HUDEP-2 (cell line): ENCODE measurements at regions not wholly inside any gene's neighbourhood (a gene's known extent, or its start where the extent isn't known, plus 50 kb on each side); places are given as distances from the start of the nearest gene placed in this dataset.
"Not testable (repeated sequence)": the region's sequence is repeated elsewhere in the genome, so short reads cannot be mapped to it uniquely, and the experiment has no call there.

Experiments used
- DNase-seq, 76 experiments: peaks; one replicate each; lab custom pipeline; 2025; ENCODE audit not compliant: unreplicated experiment in 76 of 76; lab: John Stamatoyannopoulos, UW

DNA sequence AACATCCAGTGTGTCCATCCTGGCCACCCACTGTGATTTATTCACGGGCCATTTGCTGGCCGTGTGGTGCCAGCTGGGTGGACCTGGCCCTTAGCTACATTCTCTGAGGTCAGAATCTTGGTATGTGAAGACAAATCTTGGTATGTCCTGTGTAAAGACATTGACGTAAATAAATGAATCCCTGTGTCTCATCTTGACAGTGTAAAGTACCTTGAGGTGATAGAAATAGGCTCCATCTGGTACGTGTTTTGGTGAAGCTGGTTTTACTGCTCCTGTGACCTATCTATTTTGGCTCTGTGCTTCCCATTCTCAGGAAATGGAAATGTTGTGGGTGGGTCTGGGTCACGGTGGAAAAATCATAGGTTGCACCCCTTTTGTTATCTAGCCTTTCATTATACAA, 245.4 kb upstream of the ANKH start:
- DNase-seq = no peak

GRCh38 chr5:15106530-15107283, 235.1 kb upstream of the ANKH start:
- no peak for DNase-seq

- peak in 32 of 76 experiments; percentile 0 to 35 (median 7) for DNase-seq
These were observed 234.3 kb upstream of the ANKH start for GRCh38 chr5:15105799-15106393.

- no peak for DNase-seq
These were observed 232.3 kb upstream of the ANKH start for GRCh38 chr5:15103864-15104263.

DNA sequence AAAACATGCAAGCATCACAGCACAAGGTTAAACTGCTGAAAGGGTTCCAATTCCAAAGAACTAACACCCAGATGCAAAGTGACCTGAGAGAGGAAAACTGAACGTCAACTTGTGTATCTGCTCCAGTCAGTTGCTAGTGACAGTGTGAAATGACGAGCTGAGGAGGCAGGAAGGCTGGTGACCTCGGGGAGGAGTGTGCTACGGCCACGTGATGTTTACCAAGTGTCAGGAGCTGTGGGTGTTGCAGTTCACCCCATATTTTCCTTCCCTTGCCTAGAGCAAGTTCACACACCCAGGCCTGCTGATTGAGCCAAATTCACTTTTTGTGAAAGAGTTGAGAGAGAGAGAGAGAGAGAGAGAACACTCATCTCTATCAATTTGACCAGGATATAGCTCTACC, 231.6 kb upstream of the ANKH start:
- no peak for DNase-seq

GRCh38 chr5:15097552-15097951, 226.0 kb upstream of the ANKH start:
- no peak for DNase-seq

DNA sequence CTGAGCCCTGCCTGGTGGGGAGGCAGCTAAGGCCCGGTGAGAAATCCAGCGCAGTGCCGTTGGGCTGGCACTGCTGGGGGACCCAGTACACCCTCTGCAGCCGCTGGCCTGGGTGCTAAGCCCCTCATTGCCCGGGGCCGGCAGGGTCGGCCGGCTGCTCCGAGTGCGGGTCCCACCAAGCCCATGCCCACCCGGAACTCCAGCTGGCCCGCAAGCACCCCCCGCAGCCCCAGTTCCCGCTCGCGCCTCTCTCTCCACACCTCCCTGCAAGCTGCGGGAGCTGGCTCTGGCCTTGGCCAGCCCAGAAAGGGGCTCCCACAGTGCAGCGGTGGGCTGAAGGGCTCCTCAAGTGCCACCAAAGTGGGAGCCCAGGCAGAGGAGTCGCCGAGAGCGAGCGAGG, 225.1 kb upstream of the ANKH start:
- DNase-seq = not testable (repeated sequence)

DNA sequence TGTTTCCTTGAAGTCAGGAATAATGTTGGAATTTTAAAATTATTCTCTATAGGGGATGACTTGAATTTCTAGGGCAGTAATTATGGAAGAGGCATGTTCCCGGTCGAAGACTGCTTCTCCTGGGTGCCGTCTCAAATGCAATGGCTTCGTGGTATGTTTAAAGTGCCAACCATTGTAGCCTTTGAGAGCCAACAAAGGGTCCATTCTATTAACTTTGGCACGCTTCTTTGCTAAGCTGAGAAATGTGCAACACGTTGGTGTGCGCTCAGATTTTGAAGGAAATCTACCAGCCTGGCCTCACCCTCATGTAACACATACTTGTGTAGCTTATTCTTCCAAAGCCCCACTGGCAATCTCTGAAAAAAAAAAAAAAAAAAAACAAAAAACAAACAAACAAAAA, 221.2 kb upstream of the ANKH start:
- DNase-seq = no peak

DNA sequence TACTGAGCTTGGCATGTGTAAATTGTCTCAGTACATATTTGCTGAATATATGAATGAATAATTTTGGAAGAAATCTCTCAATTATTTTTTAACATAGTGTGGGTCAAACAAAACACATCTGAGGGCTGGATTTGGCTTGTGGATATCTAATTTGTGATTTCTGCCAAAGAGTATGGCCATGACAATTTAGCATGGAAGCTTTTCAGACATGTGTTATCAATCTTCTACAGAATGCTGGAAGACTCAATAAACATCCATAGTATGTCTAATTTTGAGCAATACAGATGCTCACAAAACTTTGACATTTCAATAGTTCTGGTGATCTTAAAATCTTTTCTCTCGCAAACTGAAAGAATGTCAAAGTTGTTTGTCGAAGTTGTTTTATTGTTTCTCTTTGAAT, 214.1 kb upstream of the ANKH start:
- DNase-seq = no peak

DNA sequence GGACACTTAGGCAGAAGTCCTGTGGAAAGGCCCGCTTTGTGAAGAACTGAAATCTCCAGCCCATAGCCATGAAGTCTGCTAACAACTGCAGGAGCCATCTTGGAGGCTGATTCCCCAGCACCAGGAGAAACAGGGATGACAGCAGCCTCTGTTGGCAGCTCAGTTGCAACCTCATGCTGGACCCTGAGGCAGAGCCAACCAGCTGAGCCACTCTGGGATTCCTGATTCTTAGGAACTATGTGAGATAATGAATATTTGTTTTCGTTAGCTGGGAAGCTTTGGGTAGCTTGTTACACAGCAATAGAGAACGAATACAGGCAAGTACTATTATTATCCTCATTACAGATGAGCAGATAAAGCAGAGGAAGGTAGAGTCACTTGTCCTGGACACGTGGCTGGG, 210.5 kb upstream of the ANKH start:
- no peak for DNase-seq

- DNase-seq = no peak
These were observed 208.6 kb upstream of the ANKH start for GRCh38 chr5:15080219-15080618.

DNA sequence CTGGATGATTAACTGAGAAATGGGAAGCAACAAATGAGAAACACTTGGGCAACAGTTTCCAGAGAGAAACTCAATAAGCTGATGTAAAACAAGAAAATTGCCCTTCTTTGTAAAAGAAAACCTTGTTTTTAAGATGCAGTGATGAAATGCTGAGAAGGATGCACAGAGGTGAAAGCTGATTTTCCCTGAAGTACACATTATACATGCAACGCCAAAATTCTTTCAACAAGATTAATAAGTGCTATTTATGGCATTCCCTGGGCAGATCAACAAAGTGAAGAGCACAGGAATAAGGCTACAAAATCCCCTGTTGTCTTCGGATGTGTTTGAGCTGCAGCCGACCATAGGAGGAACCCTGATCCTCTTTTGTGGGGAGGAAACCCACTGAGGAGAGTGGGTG, 208.0 kb upstream of the ANKH start:
- no peak for DNase-seq

GRCh38 chr5:15074651-15075050, 203.1 kb upstream of the ANKH start:
- no peak for DNase-seq

- DNase-seq = no peak
These were observed 201.9 kb upstream of the ANKH start for GRCh38 chr5:15073453-15073852.

GRCh38 chr5:15070907-15071306, 199.3 kb upstream of the ANKH start:
- no peak for DNase-seq

DNA sequence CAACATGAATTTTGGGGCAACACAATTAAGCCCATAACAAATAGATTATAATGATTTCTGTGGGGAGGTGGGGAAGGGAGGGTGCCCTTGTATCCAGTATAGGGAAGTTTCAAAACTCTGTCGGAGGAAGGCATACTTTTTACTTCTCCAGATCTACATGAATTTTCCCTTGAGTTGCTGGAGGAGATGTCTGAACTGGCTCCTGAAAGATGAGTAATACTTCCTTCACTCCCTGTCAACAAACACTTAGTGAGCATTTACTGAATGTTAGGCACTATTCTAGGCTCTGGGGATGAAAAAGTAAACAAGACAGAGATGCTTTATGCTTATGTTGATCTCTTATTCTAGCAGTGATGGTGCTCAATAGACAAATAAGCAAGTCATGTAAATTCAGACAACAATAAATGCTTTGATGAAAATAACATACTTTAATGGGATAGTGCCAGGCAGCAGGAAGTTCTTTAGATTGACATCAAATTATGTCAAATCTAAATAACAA, 197.9 kb upstream of the ANKH start:
- DNase-seq = no peak

DNA sequence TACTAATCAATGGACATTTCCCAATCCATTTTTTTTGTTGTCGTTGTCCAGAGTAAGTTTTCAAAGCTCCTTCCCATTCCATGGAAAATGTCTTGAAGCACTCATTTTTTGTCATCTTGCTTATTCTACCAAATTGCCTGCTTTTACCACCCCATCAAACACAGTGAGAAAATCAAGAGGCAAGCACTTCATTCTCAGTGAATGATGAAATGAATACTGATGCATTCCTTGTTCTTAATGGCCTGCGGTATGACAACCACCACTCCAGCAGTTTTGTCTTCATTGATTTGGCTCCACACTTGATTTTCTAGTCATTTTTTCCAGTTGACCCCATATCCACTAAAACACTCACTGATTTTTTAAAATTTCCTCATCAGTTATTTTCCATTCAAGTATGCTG, 193.5 kb upstream of the ANKH start:
- no peak for DNase-seq

- no peak for DNase-seq
These were observed 192.8 kb upstream of the ANKH start for GRCh38 chr5:15064396-15064795.

GRCh38 chr5:15056988-15057592, 185.5 kb upstream of the ANKH start:
- DNase-seq = no peak

DNA sequence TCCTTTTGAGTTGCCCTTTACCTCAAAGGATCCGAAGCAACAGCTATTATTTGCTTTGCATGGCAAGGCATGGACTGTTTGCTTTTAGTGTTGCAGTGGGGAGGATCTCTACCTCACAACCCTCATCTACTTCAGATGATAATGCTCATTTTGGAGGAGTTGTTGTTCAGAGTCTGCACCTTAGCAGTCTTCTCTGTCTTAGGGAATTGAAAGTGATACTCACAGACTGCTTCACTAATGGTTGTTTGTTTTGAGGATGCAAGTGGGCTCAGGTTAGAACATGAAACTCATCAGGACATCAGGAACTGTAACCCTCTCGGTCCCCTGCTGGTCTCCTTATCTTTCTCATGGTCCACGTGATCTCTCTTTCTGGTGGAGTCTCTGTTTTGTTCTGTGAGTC, 172.9 kb upstream of the ANKH start:
- DNase-seq = no peak

DNA sequence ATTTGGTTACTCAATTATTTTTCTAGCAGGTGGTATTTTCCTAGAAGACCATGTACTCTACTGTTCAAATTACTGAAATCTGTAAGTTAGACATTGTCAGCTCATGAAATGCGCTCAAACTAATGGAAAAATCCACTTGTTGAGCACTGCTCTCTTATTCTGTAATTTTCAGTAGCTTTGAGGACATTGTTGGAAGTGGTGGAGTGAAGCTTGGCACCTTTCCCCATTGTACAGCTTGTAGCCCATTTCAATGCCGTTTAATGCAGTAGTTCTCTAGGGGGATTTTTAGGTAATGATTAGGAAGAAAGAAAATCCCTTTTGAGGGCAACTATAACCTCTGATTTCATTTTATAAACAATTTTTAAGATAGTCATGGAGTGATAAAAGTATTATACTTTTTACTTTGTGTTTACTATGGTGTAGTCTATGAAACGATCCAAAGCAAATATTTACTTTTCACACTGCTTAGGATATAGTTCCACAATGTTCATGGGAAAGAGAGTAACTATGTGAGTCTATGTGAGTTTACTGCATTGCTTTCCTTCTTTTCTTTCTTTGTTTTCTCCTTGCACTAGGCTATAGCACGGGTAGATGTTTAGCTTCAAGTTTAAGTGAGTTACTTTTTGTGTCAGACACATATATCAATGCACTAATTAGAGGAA, 165.8 kb upstream of the ANKH start:
- no peak for DNase-seq

DNA sequence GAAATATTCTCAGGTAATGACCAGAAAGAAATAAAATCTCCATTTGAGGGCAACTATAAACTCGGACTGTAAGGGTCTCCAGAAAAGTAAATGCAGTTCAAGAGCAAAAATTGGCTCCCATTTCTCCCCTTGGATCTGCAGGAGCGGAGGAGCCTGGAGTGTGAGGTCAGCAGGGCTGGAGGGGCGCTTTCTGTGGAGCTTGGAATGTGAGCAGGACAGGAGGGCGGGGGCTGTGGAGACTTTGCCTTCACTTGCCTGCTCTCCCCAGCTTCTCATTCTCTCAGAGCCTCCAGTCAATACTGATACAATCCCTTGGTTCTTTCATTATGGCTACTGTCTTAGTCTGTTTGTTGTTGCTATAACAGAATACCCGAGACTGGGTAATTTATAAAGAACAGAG, 162.8 kb upstream of the ANKH start:
- DNase-seq = no peak
